ENCODE measurements at regions not wholly inside any gene's neighbourhood (a gene's known extent, or its start where the extent isn't known, plus 50 kb on each side); places are given as distances from the start of the nearest gene placed in this dataset.

- no peak for DNase-seq
Observed at GRCh38 chr18:75790111-75790510, 362.6 kb upstream of the SMIM21 start.

DNA sequence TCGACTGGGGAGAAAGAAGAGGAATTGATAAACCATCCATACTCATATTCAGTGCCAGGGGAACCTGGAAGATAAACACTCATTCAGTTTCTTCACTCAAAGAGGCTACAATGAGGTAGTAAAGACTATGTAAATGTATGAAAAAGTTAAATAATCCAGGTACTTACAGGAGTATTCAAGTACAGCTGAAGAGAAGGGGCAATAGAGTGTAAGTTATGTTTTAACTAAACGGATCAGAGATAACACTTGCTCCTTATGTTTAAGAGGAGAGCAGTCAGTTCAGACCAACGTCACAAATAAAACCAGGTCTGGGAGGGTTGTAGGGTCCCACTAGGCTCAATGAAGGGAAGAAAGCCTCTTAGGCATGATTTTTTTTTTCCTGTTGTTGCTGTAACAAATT is 358.3 kb upstream of the SMIM21 start:
- DNase-seq: no peak

DNA sequence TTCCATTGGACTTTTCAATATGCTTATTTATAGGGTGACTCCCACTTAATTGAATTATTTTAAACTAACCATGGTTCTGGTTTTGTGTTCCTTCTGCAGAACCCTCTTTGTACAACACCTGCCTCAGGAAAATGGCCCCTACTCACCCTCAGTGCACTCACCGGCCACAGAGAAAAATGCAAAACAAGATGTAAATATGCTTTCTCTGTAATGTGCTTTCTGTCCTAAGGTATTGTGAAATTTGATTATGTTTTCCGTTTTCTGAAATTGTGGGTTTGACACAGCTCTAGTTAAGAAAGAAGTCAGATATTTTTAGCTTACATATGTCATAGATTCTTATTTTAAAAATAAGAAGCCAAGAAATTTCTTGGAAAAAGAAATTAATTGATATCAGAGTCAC is 357.7 kb upstream of the SMIM21 start:
- no peak for DNase-seq

DNA sequence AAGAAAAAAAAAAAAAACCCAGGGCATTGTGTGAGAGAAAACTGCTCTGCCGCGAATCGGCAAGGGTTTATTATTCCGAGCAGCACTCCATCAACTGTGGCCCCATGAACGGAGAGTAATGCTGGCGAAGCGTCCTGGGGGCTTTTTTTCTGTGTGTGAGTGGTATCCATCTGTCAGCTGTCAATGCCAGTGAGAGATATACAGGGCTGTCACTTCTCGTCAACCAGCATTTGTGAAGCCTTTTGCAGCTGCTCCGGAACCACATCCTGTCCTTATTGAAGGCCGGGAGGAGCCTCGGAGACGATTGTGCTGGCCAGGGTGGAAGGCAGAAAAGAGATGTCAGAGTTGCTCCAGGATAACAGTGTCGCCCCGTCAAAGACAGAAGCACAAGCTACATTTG is 356.9 kb upstream of the SMIM21 start:
- DNase-seq: no peak

GRCh38 chr18:75783566-75784281 is 356.2 kb upstream of the SMIM21 start:
- no peak for DNase-seq

DNA sequence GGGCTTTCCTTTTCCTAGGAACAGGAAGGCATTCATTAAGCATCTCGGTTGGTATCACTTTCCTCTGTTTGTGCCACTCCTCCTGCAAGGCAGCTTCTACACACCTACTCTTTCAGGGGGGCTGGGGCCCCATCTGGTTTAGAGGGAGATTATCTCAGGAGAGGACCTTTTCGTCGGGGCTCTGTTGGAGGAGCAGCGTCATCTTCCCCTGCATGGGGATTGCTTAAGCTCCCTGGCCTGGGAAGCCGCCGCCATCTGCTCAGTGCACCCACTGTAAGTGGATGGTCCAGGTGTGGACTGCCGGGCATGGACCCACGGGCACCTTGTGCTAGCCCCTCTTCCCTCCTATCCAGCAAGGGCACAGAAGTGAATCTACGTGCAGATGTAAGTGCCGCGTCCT is 355.3 kb upstream of the SMIM21 start:
- DNase-seq: no peak

- DNase-seq: no peak
Observed at GRCh38 chr18:75782204-75782603, 354.7 kb upstream of the SMIM21 start.

GRCh38 chr18:75779910-75780309 is 352.4 kb upstream of the SMIM21 start:
- no peak for DNase-seq

DNA sequence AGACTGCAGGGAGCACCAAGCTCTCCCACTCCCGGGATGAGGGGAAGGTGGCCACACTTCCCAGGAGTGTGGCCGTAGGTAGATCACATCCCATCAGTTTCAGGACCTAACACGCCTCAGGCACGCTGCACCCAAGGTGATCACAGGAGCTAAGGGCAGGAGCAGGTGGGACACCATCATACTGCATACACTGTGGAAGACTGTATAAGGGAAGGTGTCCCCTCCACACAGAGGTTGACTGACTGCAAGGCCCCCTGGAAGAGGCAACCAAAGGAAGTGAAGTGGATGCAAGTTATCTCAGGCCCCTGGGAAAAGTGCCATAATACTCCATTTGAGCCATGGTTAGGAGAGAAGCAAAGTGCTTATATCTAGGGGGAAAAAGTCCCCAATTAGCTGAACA is 351.9 kb upstream of the SMIM21 start:
- no peak for DNase-seq

DNA sequence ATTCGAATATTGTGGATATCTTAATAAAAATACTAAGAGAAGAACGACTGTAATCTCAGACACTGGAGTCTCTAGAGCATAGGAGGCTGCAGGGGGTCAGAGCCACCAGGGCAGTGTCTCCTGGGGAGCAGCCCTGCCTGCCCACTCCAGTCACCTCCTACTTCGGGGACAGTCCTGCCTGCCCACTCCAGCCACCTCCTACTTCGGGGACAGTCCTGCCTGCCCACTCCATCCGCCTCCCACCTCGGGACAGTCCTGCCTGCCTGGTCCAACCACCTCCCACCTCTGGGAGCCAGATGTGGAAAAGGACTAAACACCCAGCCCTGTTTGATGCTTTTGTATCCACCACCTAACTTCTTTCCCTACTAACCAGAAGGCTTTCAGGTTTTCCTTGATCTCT is 350.1 kb upstream of the SMIM21 start:
- no peak for DNase-seq

DNA sequence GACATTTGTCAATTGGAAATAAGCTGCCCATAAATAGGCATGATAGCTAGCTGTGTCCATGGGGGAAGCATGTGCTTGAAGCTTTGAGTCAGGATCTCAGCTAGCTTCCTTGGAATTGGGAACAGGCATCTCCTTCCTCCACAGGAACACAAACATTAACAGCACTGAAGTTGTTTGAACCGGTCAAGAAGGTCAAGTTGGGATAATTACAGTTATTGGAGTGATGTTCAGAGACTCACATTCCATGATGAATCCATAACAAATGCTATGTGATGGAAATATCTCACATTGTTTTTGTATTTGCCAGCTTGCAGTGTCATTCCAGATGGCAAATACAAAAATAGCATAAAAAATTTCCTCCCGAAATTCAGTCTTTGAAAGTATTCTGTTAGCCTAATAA is 347.6 kb upstream of the SMIM21 start:
- DNase-seq: no peak

GRCh38 chr18:75773618-75774017 is 346.1 kb upstream of the SMIM21 start:
- no peak for DNase-seq

DNA sequence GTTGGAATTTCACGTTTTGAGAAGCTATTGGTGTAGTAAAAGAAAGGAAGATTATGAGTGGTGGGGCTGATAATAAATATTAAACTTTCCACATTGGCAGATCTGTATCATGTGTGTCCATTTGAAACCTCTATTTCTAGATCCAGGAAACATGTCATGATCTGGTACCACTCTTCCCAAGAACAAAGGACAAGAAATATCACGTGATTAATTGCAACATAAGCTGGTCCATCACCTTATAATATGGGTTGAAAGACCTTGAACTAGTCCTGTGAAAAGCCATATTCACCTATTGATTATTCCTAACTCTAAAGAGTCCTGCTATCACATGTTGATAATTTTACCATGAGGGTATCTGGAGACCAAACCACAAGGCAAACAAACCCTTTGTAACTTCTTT is 335.3 kb upstream of the SMIM21 start:
- no peak for DNase-seq

GRCh38 chr18:75760208-75760607 is 332.7 kb upstream of the SMIM21 start:
- no peak for DNase-seq

DNA sequence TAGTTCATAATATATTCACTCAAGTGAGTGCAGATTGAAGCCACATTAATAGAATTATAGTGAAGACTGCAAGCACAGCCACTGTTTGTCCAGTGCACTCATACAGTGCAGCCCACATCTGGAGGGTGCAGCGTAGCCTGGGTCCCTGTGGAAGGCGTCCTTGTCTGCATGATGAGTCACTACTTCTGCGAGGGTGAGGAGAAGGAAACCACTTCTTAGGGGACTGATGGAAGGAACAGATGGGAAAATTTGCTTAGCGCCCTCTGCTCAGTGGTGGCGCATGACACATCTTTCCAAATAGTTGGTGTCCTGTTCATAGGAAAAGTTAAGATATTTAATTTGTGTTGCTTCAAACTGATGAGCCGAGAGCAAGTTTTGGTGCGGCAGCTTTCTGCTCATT is 330.4 kb upstream of the SMIM21 start:
- DNase-seq: no peak

GRCh38 chr18:75754433-75754832 is 326.9 kb upstream of the SMIM21 start:
- no peak for DNase-seq

- no peak for DNase-seq
Observed at GRCh38 chr18:75753753-75754152, 326.2 kb upstream of the SMIM21 start.

- DNase-seq: no peak
Observed at GRCh38 chr18:75752740-75753263, 325.3 kb upstream of the SMIM21 start.

GRCh38 chr18:75745147-75745546 is 317.6 kb upstream of the SMIM21 start:
- DNase-seq: no peak

- no peak for DNase-seq
Observed at GRCh38 chr18:75742516-75742915, 315.0 kb upstream of the SMIM21 start.

GRCh38 chr18:75739682-75740081 is 312.2 kb upstream of the SMIM21 start:
- DNase-seq: no peak

DNA sequence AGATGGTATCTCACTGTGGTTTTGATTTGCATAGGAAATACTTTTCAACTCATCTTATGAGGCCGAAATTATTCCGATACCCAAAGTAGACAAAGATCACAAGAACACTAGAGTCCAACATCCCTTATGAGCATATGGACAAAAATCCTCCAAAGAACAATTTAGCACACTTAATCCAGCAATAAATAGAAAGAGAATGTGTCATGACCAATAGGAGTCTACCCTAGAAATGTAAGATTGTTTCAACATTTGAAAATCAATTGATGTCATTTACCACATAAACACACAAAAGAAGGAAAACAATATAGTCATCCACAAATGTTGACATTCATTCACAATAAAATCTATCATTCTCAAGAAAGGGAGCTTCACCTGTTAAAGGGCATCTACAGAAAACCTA is 307.8 kb upstream of the SMIM21 start:
- no peak for DNase-seq

- no peak for DNase-seq
Observed at GRCh38 chr18:75730249-75730648, 302.7 kb upstream of the SMIM21 start.

- no peak for DNase-seq
Observed at GRCh38 chr18:75728621-75729020, 301.1 kb upstream of the SMIM21 start.

DNA sequence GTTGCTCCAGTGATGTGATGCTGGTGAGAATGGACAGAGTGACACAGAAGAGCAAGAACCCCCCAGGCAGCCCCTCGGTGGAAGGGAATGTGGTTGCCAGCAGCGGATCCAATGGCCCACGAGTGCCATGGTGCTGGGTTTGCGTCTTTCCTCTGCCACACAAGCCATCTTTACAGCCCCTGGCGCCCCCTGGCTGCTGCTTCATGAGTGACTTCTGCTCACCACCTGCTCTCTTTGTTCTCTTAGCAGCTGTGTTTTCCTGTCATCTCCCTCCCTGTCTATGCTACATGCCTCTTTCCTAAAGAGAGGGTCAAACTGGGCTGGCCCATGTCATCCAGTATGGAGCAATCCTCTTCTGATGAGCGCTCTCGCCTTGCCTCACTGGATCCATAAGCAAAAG is 300.0 kb upstream of the SMIM21 start:
- DNase-seq: no peak

All from cerebellar nuclear complex (tissue), 1 donor.